SIG-M5 treated with dmso at 0.1 percent for 504 hours (cell line): ENCODE measurements at regions not wholly inside any gene's neighbourhood (a gene's known extent, or its start where the extent isn't known, plus 50 kb on each side); places are given as distances from the start of the nearest gene placed in this dataset.
"Not testable (repeated sequence)": the region's sequence is repeated elsewhere in the genome, so short reads cannot be mapped to it uniquely, and the experiment has no call there.

Experiments used
- DNase-seq: peaks from one replicate; lab custom pipeline; 2025; ENCODE audit not compliant: unreplicated experiment; lab: John Stamatoyannopoulos, UW

GRCh38 chr3:110900576-110900975 lies 171.0 kb upstream of the NECTIN3 start:
- no peak for DNase-seq

- no peak for DNase-seq
These were observed 170.1 kb upstream of the NECTIN3 start for GRCh38 chr3:110901536-110901935.

- no peak for DNase-seq
These were observed 169.0 kb upstream of the NECTIN3 start for GRCh38 chr3:110902453-110903085.

GRCh38 chr3:110903771-110904519 lies 167.7 kb upstream of the NECTIN3 start:
- no peak for DNase-seq

- DNase-seq, result no peak
These were observed 167.1 kb upstream of the NECTIN3 start for GRCh38 chr3:110904520-110904890.

GRCh38 chr3:110905121-110905520 lies 166.5 kb upstream of the NECTIN3 start:
- no peak for DNase-seq

- DNase-seq, result no peak
These were observed 161.8 kb upstream of the NECTIN3 start for GRCh38 chr3:110909839-110910238.

- DNase-seq, result no peak
These were observed 161.2 kb upstream of the NECTIN3 start for GRCh38 chr3:110910346-110910955.

- DNase-seq, result no peak
These were observed 152.7 kb upstream of the NECTIN3 start for GRCh38 chr3:110918963-110919362.

- DNase-seq, result no peak
These were observed 145.8 kb upstream of the NECTIN3 start for GRCh38 chr3:110925798-110926197.

GRCh38 chr3:110928016-110928662 lies 143.5 kb upstream of the NECTIN3 start:
- DNase-seq, result no peak

GRCh38 chr3:110929816-110930215 lies 141.8 kb upstream of the NECTIN3 start:
- no peak for DNase-seq

- DNase-seq, result no peak
These were observed 139.0 kb upstream of the NECTIN3 start for GRCh38 chr3:110932567-110932966.

- no peak for DNase-seq
These were observed 137.7 kb upstream of the NECTIN3 start for GRCh38 chr3:110933821-110934426.

GRCh38 chr3:110938629-110939028 lies 133.0 kb upstream of the NECTIN3 start:
- DNase-seq, result no peak

GRCh38 chr3:110940055-110940454 lies 131.6 kb upstream of the NECTIN3 start:
- no peak for DNase-seq

- no peak for DNase-seq
These were observed 126.8 kb upstream of the NECTIN3 start for GRCh38 chr3:110944782-110945181.

GRCh38 chr3:110946810-110947209 lies 124.8 kb upstream of the NECTIN3 start:
- DNase-seq, result no peak

GRCh38 chr3:110949194-110949593 lies 122.4 kb upstream of the NECTIN3 start:
- not testable (repeated sequence) for DNase-seq

GRCh38 chr3:110955301-110955880 lies 116.2 kb upstream of the NECTIN3 start:
- DNase-seq, result no peak

- no peak for DNase-seq
These were observed 115.5 kb upstream of the NECTIN3 start for GRCh38 chr3:110956081-110956480.
